Breast epithelium (tissue), 4 donors: ENCODE measurements at regions not wholly inside any gene's neighbourhood (a gene's known extent, or its start where the extent isn't known, plus 50 kb on each side); places are given as distances from the start of the nearest gene placed in this dataset.

Experiments used
- DNase-seq, 2 donors: peaks; one replicate each; pipeline ENCODE4 v3.0.0-alpha.2; 2019; ENCODE audit warnings: low spot score in 2 of 2
- H3K27ac ChIP-seq, 2 donors: fragments of 200-600 bp; sonication (generic) in 1 of 2; one replicate each; pipeline ENCODE4 v1.5.1; 2016 to 2019; ENCODE audit warnings: mild to moderate bottlenecking in 1 of 2
- H3K27me3 ChIP-seq, 2 donors: fragments of 200-600 bp; sonication (generic) in 1 of 2; one replicate each; pipeline versions ENCODE4 v1.5.1 to v1.6.0; 2017 to 2019; ENCODE audit warnings: control low read depth in 1 of 2, mild to moderate bottlenecking in 1 of 2
- H3K36me3 ChIP-seq: fragments of 200-600 bp; one replicate; pipeline ENCODE4 v1.5.1; 2019
- H3K4me1 ChIP-seq, 2 donors: fragments of 200-600 bp; sonication (generic); one replicate each; pipeline ENCODE4 v1.5.1; 2016 to 2019; ENCODE audit warnings: control low read depth in 1 of 2
- H3K4me3 ChIP-seq, 3 donors: fragments of 200-600 bp; sonication (generic); 1 replicate in 2 of 3; 2 replicates in 1 of 3; pipeline ENCODE4 v1.5.1; 2016 to 2019; ENCODE audit warnings: mild to moderate bottlenecking in 3 of 3, moderate library complexity in 2 of 3
- H3K9me3 ChIP-seq, 2 donors: fragments of 200-600 bp; sonication (generic) in 1 of 2; one replicate each; pipeline ENCODE4 v1.5.1; 2016 to 2019; ENCODE audit warnings: control low read depth in 1 of 2
- POLR2A ChIP-seq: fragments of 450-650 bp; IDR thresholded peaks from one replicate; pipeline ENCODE4 v1.6.1; 2016; ENCODE audit warnings: antibody characterized with exemption, mild to moderate bottlenecking, moderate library complexity
- POLR2AphosphoS5 ChIP-seq, 3 donors: sonication (generic); formaldehyde crosslinking; IDR thresholded peaks; one replicate each; pipeline ENCODE4 v1.6.1; 2017; ENCODE audit warnings: antibody characterized with exemption in 3 of 3
- intact Hi-C: fragments of 100-400 bp; cut with DNase I; formaldehyde crosslinking; loops from one replicate; pipeline ENCODE4 v1.15.1; 2023; ENCODE audit warnings: low total_unique reads
- TF ChIP-seq, protein P1 (sequence below), 3 donors: fragments of 450-650 bp; IDR thresholded peaks; one replicate each; pipeline ENCODE4 v1.5.1; 2016 to 2017; ENCODE audit warnings: antibody characterized with exemption in 3 of 3, mild to moderate bottlenecking in 3 of 3, moderate library complexity in 3 of 3

DNA sequence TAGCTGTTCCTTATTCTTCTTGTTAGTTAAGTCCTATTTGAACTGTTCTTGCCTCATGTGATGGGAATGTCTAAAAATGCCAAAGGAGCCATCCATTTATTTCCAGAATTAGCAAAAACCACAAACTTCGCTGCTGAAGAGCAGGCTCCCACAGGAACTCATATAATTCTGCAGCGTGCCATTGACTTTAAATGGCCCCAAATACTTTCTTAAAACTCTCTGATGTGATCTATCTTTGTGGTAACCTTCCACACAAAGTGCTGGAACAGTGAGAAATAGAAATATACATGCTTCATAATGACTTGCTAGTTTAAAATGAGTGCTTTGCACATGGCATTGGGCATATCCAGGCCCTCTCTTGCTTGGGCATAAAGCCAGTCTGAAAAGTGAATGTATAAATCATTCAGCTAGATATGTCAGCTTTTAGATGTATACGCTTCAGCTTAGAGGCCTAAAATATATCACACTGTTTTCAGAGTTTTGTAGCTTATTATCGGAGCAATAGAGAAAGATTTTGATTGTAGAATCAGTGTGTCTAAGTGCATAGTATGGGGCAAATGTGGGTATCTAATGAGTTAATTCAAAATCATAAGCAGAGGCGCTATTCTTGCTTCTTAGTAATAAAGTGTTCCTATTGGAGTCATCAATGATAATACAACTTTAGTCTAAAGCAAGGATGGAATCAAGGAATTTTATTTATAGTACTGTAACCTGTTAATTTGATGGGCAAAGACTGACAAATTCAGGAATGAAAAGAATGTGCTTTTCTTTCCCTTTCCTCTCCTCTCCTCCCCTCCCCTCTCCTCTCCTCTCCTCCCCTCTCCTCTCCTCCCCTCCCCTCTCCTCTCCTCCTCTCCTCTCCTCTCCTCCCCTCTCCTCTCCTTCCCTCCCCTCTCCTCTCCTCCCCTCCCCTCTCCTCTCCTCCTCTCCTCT, 392.2 kb upstream of the ZFP42 start:
- DNase-seq, result no peak
- Histone ChIP-seq H3K27ac (no peak overlapping the region), H3K27me3 (no peaks in the 10 kb centered on the region), H3K36me3 (no peaks in the 10 kb centered on the region), H3K4me3 (no peak overlapping the region), H3K4me1 (peaks cover 0 to 8% of the 10 kb centered on the region in 2 donors), H3K9me3 (no peaks in the 10 kb centered on the region)
- intact Hi-C loops, result no loop called here
- TF ChIP-seq POLR2A, result no peak
- TF ChIP-seq, protein P1, sequence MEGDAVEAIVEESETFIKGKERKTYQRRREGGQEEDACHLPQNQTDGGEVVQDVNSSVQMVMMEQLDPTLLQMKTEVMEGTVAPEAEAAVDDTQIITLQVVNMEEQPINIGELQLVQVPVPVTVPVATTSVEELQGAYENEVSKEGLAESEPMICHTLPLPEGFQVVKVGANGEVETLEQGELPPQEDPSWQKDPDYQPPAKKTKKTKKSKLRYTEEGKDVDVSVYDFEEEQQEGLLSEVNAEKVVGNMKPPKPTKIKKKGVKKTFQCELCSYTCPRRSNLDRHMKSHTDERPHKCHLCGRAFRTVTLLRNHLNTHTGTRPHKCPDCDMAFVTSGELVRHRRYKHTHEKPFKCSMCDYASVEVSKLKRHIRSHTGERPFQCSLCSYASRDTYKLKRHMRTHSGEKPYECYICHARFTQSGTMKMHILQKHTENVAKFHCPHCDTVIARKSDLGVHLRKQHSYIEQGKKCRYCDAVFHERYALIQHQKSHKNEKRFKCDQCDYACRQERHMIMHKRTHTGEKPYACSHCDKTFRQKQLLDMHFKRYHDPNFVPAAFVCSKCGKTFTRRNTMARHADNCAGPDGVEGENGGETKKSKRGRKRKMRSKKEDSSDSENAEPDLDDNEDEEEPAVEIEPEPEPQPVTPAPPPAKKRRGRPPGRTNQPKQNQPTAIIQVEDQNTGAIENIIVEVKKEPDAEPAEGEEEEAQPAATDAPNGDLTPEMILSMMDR (IDR thresholded peaks at IDR 0.05), result no peak
- no peak for TF ChIP-seq POLR2AphosphoS5 (IDR thresholded peaks at IDR 0.05)

GRCh38 chr4:187604984-187605383, 390.6 kb upstream of the ZFP42 start:
- Histone ChIP-seq H3K4me1 (peaks cover 0 to 8% of the 10 kb centered on the region in 2 donors), H3K9me3 (no peaks in the 10 kb centered on the region), H3K27ac (no peak overlapping the region), H3K27me3 (no peaks in the 10 kb centered on the region), H3K36me3 (no peaks in the 10 kb centered on the region), H3K4me3 (no peak overlapping the region)
- no peak for DNase-seq
- intact Hi-C loops, result no loop called here
- TF ChIP-seq POLR2A (no peak), POLR2AphosphoS5 (IDR thresholded peaks at IDR 0.05) (no peak)
- TF ChIP-seq, protein P1 (IDR thresholded peaks at IDR 0.05), result no peak

- no peaks in the 10 kb centered on the region for H3K36me3 ChIP-seq
- DNase-seq, result no peak
- no peaks in the 10 kb centered on the region for H3K9me3 ChIP-seq
- H3K27me3 ChIP-seq, result no peaks in the 10 kb centered on the region
- TF ChIP-seq POLR2AphosphoS5 (IDR thresholded peaks at IDR 0.05), result no peak
- TF ChIP-seq, protein P1 (IDR thresholded peaks at IDR 0.05), result peak; percentile 50 to 80 (median 69)
- H3K4me1 ChIP-seq, result peaks cover 0 to 8% of the 10 kb centered on the region in 2 donors
- H3K27ac ChIP-seq, result no peak overlapping the region
- H3K4me3 ChIP-seq, result no peak overlapping the region
- intact Hi-C loops, result no loop called here
These were observed 389.0 kb upstream of the ZFP42 start for GRCh38 chr4:187606581-187606980.

DNA sequence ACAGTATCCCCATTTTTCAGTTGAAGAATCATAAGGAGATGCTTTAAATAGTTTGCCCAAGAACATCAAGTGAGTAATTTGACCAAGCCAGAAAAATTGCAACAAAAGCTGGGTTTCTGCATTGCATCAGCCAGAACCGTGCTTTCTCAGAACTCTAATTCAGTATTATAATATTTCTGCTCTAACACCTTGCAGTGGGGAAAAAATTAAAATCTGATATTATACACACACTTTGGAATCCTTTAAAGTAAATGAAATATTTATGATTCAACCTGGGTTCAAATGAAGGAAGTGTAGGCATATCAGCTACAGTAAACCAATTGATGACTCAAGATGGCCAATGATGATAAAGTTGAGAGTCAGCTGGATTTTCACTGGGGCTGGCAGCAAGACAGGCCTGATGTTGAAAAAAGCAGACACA, 387.6 kb upstream of the ZFP42 start:
- H3K4me3 ChIP-seq, result no peak overlapping the region
- no peaks in the 10 kb centered on the region for H3K36me3 ChIP-seq
- no peaks in the 10 kb centered on the region for H3K27me3 ChIP-seq
- no peaks in the 10 kb centered on the region for H3K9me3 ChIP-seq
- intact Hi-C loops, result no loop called here
- H3K4me1 ChIP-seq, result peaks cover 0 to 2% of the 10 kb centered on the region in 2 donors
- TF ChIP-seq POLR2AphosphoS5 (IDR thresholded peaks at IDR 0.05), result no peak
- TF ChIP-seq, protein P1 (IDR thresholded peaks at IDR 0.05), result no peak
- no peak for TF ChIP-seq POLR2A
- DNase-seq, result no peak
- no peak overlapping the region for H3K27ac ChIP-seq

DNA sequence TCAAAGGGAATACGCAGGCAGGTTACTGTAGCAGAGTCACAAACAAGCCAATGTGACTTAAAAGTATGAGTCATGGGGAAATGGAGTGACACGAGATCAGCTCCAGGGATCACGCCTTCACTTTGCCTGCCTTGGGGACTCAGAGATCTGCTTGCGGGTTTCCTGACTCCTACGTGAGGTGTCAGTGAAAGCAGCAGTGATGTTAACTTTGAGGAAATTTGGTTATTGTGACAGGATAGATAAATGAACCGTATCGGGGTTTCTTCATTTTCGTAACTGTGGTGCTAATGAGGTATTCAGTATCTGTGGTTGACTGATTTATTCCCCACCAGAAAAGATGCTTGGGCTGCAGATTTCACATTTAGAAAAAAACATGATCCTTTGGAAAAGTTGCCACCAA, 383.3 kb upstream of the ZFP42 start:
- no peak overlapping the region for H3K27ac ChIP-seq
- H3K36me3 ChIP-seq, result no peaks in the 10 kb centered on the region
- H3K27me3 ChIP-seq, result no peaks in the 10 kb centered on the region
- H3K4me1 ChIP-seq, result no peaks in the 10 kb centered on the region
- intact Hi-C loops, result no loop called here
- DNase-seq, result no peak
- no peak overlapping the region for H3K4me3 ChIP-seq
- H3K9me3 ChIP-seq, result no peaks in the 10 kb centered on the region
- TF ChIP-seq, protein P1 (IDR thresholded peaks at IDR 0.05), result no peak
- TF ChIP-seq POLR2A (no peak), POLR2AphosphoS5 (IDR thresholded peaks at IDR 0.05) (no peak)
